Keratinocyte (primary cell): ENCODE measurements at regions not wholly inside any gene's neighbourhood (a gene's known extent, or its start where the extent isn't known, plus 50 kb on each side); places are given as distances from the start of the nearest gene placed in this dataset.

ENCODE experiments used
- DNase-seq: peaks from one replicate; pipeline ENCODE4 v3.0.0-alpha.2; 2011; ENCODE audit warnings: low read depth, missing footprints, low spot score
- FAIRE-seq: peaks from 2 replicates; lab custom pipeline; 2011; peaks lifted over from hg19 to GRCh38; lab: Jason Lieb, UNC
- H2AFZ ChIP-seq: 2 replicates; pipeline ENCODE4 v1.6.0; 2012; ENCODE audit warnings: low read length, control low read depth, inconsistent platforms; ENCODE audit not compliant: control insufficient read depth
- H3K27ac ChIP-seq: 2 replicates; pipeline ENCODE4 v1.5.1; 2011; ENCODE audit warnings: low read length; ENCODE audit not compliant: control insufficient read depth, insufficient read depth
- H3K27me3 ChIP-seq: 3 replicates; pipeline ENCODE4 v1.6.0; 2011; ENCODE audit warnings: low read length; ENCODE audit not compliant: control insufficient read depth, insufficient read depth; ENCODE audit errors: extremely low read depth
- H3K36me3 ChIP-seq, 2 experiments: 2 replicates in 1 of 2; 3 replicates in 1 of 2; pipeline ENCODE4 v1.5.1; 2011; ENCODE audit warnings: low read length in 2 of 2, mild to moderate bottlenecking in 1 of 2; ENCODE audit not compliant: control insufficient read depth in 2 of 2, insufficient read depth in 2 of 2; ENCODE audit errors: extremely low read depth in 1 of 2
- H3K4me1 ChIP-seq: 3 replicates; pipeline ENCODE4 v1.5.1; 2011; ENCODE audit warnings: low read length; ENCODE audit not compliant: control insufficient read depth, insufficient read depth; ENCODE audit errors: extremely low read depth
- H3K4me2 ChIP-seq: 3 replicates; pipeline ENCODE4 v1.6.0; 2011; ENCODE audit warnings: low read depth, low read length; ENCODE audit not compliant: control insufficient read depth, insufficient read depth; ENCODE audit errors: extremely low read depth
- H3K4me3 ChIP-seq, 3 experiments: fragments of 200-600 bp in 1 of 3; sonication (generic) in 1 of 3; 2 replicates in 2 of 3; 3 replicates in 1 of 3; pipeline ENCODE4 v1.5.1; 2011 to 2016; ENCODE audit warnings: low read length in 3 of 3, mild to moderate bottlenecking in 3 of 3, control low read depth in 2 of 3, inconsistent platforms in 1 of 3, low read depth in 1 of 3, mixed read lengths in 1 of 3, mixed run types in 1 of 3, moderate library complexity in 1 of 3; ENCODE audit not compliant: control insufficient read depth in 2 of 3, insufficient read depth in 2 of 3; ENCODE audit errors: extremely low read depth in 1 of 3
- H3K79me2 ChIP-seq: 2 replicates; pipeline ENCODE4 v1.6.0; 2012; ENCODE audit warnings: low read length; ENCODE audit not compliant: control insufficient read depth, insufficient read depth
- H3K9ac ChIP-seq: 3 replicates; pipeline ENCODE4 v1.6.0; 2011; ENCODE audit warnings: low read length; ENCODE audit not compliant: control insufficient read depth, insufficient read depth; ENCODE audit errors: extremely low read depth
- H3K9me1 ChIP-seq: 3 replicates; pipeline ENCODE4 v1.6.0; 2011; ENCODE audit warnings: low read length; ENCODE audit not compliant: control insufficient read depth, insufficient read depth; ENCODE audit errors: extremely low read depth
- H3K9me3 ChIP-seq: 2 replicates; pipeline ENCODE4 v1.5.1; 2012; ENCODE audit warnings: low read depth, low read length; ENCODE audit not compliant: control insufficient read depth
- H4K20me1 ChIP-seq: 3 replicates; pipeline ENCODE4 v1.6.0; 2011; ENCODE audit warnings: low read length; ENCODE audit not compliant: control insufficient read depth, insufficient read depth; ENCODE audit errors: extremely low read depth
- EZH2 ChIP-seq: IDR thresholded peaks from one replicate; pipeline ENCODE4 v1.6.1; 2012; ENCODE audit warnings: inconsistent platforms, mild to moderate bottlenecking, low read length, moderate library complexity
- dilution Hi-C: fragments of 300-500 bp; cut with MboI; formaldehyde crosslinking; loops from one replicate; pipeline ENCODE4 v1.7.0; 2020; ENCODE audit warnings: low sequenced_read_pairs; ENCODE audit not compliant: extremely low pct_ligation_motif_present
- TF ChIP-seq, protein P1 (sequence below), 3 experiments: IDR thresholded peaks in 1 of 3; conservative IDR thresholded peaks in 1 of 3; optimal IDR thresholded peaks in 1 of 3; 2 replicates in 2 of 3; 3 replicates in 1 of 3; pipeline versions ENCODE3 to v1.5.1; 2011; ENCODE audit warnings: low read length in 3 of 3, mild to moderate bottlenecking in 3 of 3, moderate library complexity in 2 of 3, control low read depth in 1 of 3, inconsistent platforms in 1 of 3; ENCODE audit not compliant: insufficient read depth in 2 of 3; ENCODE audit errors: extremely low read depth in 1 of 3

DNA sequence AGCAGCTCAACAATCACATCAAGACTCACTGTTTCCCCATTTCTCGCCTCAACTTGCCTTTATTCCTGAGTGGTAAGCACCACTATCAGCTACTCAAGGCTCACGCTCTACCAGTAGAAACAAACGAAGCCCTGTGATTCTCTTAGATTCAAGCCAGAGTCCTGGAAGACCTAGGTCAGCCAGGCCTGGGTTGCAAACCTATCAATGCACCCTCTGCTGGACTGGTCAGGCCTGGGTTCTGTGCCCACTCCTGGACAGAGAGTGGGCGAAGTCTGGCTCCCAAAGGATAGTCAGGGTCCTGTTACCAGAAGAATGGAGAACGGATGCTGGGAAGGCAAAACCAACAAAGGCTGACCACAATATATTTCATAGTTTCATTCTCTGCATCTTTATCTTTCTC lies 308.4 kb downstream of the SHQ1 start:
- Histone ChIP-seq H3K9me1 (no peaks in the 10 kb centered on the region), H3K9me3 (no peaks in the 10 kb centered on the region), H3K4me3 (no peak overlapping the region), H3K27me3 (no peaks in the 10 kb centered on the region), H3K4me2 (no peak overlapping the region), H3K4me1 (peaks cover 5% of the 10 kb centered on the region), H3K79me2 (no peaks in the 10 kb centered on the region), H2AFZ (no peak overlapping the region), H3K36me3 (no peaks in the 10 kb centered on the region), H3K9ac (no peak overlapping the region), H4K20me1 (no peaks in the 10 kb centered on the region), H3K27ac (no peak overlapping the region)
- FAIRE-seq (no peak), DNase-seq (no peak)
- dilution Hi-C loops: no loop called here
- no peak for TF ChIP-seq EZH2
- TF ChIP-seq, protein P1, sequence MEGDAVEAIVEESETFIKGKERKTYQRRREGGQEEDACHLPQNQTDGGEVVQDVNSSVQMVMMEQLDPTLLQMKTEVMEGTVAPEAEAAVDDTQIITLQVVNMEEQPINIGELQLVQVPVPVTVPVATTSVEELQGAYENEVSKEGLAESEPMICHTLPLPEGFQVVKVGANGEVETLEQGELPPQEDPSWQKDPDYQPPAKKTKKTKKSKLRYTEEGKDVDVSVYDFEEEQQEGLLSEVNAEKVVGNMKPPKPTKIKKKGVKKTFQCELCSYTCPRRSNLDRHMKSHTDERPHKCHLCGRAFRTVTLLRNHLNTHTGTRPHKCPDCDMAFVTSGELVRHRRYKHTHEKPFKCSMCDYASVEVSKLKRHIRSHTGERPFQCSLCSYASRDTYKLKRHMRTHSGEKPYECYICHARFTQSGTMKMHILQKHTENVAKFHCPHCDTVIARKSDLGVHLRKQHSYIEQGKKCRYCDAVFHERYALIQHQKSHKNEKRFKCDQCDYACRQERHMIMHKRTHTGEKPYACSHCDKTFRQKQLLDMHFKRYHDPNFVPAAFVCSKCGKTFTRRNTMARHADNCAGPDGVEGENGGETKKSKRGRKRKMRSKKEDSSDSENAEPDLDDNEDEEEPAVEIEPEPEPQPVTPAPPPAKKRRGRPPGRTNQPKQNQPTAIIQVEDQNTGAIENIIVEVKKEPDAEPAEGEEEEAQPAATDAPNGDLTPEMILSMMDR (optimal IDR thresholded peaks at IDR 0.05 in 1 of 3, IDR thresholded peaks at IDR 0.05 in 1 of 3, conservative IDR thresholded peaks at IDR 0.05 in 1 of 3; ENCODE audit: extremely low read depth in 1 of 3, insufficient read depth in 2 of 3, low read length in 3 of 3): no peak

DNA sequence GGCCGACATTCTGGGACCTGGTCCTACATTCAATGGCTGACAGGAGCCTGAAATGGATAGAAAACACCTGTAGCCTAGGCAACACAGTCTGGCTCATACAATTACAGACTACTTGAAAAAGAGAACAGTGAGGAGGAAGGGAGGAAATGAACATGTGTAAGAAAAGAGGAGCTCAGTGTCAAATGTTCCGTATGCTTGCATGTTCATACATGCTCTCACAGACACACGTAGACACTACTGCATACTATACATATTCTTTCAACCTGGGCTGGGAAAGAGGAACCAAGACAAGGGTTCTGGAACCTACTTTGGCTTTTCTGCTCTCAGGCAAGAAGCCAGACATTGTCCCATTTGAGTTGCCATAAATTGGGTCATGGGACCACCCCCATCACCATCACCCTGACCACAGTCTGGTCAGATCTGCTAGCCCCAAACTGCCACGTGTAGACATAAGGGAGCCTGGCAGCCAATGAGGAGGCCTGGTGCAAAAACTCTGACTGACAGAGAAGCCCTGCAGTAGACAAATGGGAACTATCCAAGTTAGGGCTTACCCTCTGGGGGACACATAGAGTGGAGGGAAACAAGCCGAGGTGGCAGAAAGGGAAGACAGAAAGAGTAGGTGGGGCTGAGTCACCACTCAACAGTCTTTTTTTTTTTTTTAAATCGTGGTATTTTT lies 310.0 kb downstream of the SHQ1 start:
- Histone ChIP-seq H4K20me1 (no peaks in the 10 kb centered on the region), H3K4me3 (no peak overlapping the region), H3K9ac (no peak overlapping the region), H3K27ac (no peak overlapping the region), H3K27me3 (no peaks in the 10 kb centered on the region), H3K4me2 (no peak overlapping the region), H3K36me3 (no peaks in the 10 kb centered on the region), H3K4me1 (peaks cover 5% of the 10 kb centered on the region), H3K79me2 (no peaks in the 10 kb centered on the region), H3K9me3 (no peaks in the 10 kb centered on the region), H2AFZ (no peak overlapping the region), H3K9me1 (no peaks in the 10 kb centered on the region)
- TF ChIP-seq, protein P1 (optimal IDR thresholded peaks at IDR 0.05 in 1 of 3, IDR thresholded peaks at IDR 0.05 in 1 of 3, conservative IDR thresholded peaks at IDR 0.05 in 1 of 3; ENCODE audit: extremely low read depth in 1 of 3, insufficient read depth in 2 of 3, low read length in 3 of 3): no peak
- TF ChIP-seq EZH2: no peak
- DNase-seq: no peak
- dilution Hi-C loops: no loop called here
- FAIRE-seq: peak; percentile 43
